ENCODE measurements at regions not wholly inside any gene's neighbourhood (a gene's known extent, or its start where the extent isn't known, plus 50 kb on each side); places are given as distances from the start of the nearest gene placed in this dataset.

GRCh38 chr4:120155287-120155686 lies 88.6 kb upstream of the MAD2L1 start:
- CTCF ChIA-PET = interaction anchor here (0.6 to 1.9 kb wide), 28 partner anchors 9 to 1153 kb away, joined by 3 to 11 read pairs (median 4); no protein-coding TSS in a partner anchor
- H3K4me2 ChIP-seq = no peak overlapping the region
- no peaks in the 10 kb centered on the region for H3F3A ChIP-seq (replicated peaks; ENCODE audit: insufficient read depth)
- H3K27me3 ChIP-seq (ENCODE audit: insufficient read depth) = no peaks in the 10 kb centered on the region; the same call in 1 of the 2 replicates
- H2AFZ ChIP-seq (ENCODE audit: low read depth) = no peak overlapping the region
- H4K20me1 ChIP-seq (ENCODE audit: insufficient read depth) = no peaks in the 10 kb centered on the region
- H3K79me2 ChIP-seq (ENCODE audit: insufficient read depth) = no peaks in the 10 kb centered on the region
- H3K9ac ChIP-seq = no peak overlapping the region
- H3K4me1 ChIP-seq (ENCODE audit: control insufficient read depth in 1 of 2, insufficient read depth in 2 of 2, low read depth in 1 of 2, low read length in 1 of 2) = no peaks in the 10 kb centered on the region
- H3K9me2 ChIP-seq = no peaks in the 10 kb centered on the region
- DNase-seq = no peak
- no peak overlapping the region for H3K27ac ChIP-seq (ENCODE audit: low read depth in 2 of 2, low read length in 1 of 2)
- H3K4me3 ChIP-seq (ENCODE audit: low read depth in 2 of 2, low read length in 1 of 2) = no peak overlapping the region
- H3K36me3 ChIP-seq (replicated peaks in 1 of 2; ENCODE audit: control insufficient read depth in 1 of 2, insufficient read depth in 2 of 2, low read length in 1 of 2) = no peaks in the 10 kb centered on the region
- POLR2A ChIA-PET = no interaction called here
- H3K9me3 ChIP-seq = no peaks in the 10 kb centered on the region
- WGBS (ENCODE audit: low lambda C conversion rate) = 35% methylated on average over 3 of the region's 3 CpGs
- TF ChIP-seq IRF3 (IDR thresholded peaks at IDR 0.05; ENCODE audit: low read depth, low read length) = no peak
- TF ChIP-seq MAX (IDR thresholded peaks at IDR 0.05; ENCODE audit: low read depth) = no peak
- TF ChIP-seq YY1 (IDR thresholded peaks at IDR 0.05; ENCODE audit: low read depth) = no peak
- no peak for TF ChIP-seq CTCF (IDR thresholded peaks at IDR 0.05)
- TF ChIP-seq RFX5 (IDR thresholded peaks at IDR 0.05; ENCODE audit: low read length) = no peak
- TF ChIP-seq EZH2phosphoT487 (IDR thresholded peaks at IDR 0.05; ENCODE audit: borderline replicate concordance, low read depth) = no peak
- no peak for TF ChIP-seq MEF2A (IDR thresholded peaks at IDR 0.05; ENCODE audit: borderline replicate concordance, low read depth)
- TF ChIP-seq SMC3 (IDR thresholded peaks at IDR 0.05; ENCODE audit: low read depth, low read length) = no peak
- TF ChIP-seq FOXM1 (IDR thresholded peaks at IDR 0.05; ENCODE audit: low read depth) = no peak
- no peak for TF ChIP-seq GABPA (IDR thresholded peaks at IDR 0.05; ENCODE audit: low read depth)
- TF ChIP-seq TAF1 (IDR thresholded peaks at IDR 0.05; ENCODE audit: borderline replicate concordance, low read depth, low read length) = no peak
- no peak for TF ChIP-seq NRF1 (IDR thresholded peaks at IDR 0.05; ENCODE audit: low read depth, low read length)
- no peak for TF ChIP-seq RAD21 (IDR thresholded peaks at IDR 0.05; ENCODE audit: low read length)
- TF ChIP-seq JUND (IDR thresholded peaks at IDR 0.05) = no peak

GRCh38 chr4:120144634-120145033 lies 78.0 kb upstream of the MAD2L1 start:
- no peaks in the 10 kb centered on the region for H3K36me3 ChIP-seq (replicated peaks in 1 of 2; ENCODE audit: control insufficient read depth in 1 of 2, insufficient read depth in 2 of 2, low read length in 1 of 2)
- no peaks in the 10 kb centered on the region for H3K27me3 ChIP-seq (ENCODE audit: insufficient read depth)
- no peak overlapping the region for H3K27ac ChIP-seq (ENCODE audit: low read depth in 2 of 2, low read length in 1 of 2)
- WGBS (ENCODE audit: low lambda C conversion rate) = 50% methylated on average over 3 of the region's 3 CpGs
- no peak overlapping the region for H3K4me2 ChIP-seq
- no peaks in the 10 kb centered on the region for H3K9me3 ChIP-seq
- ChIA-PET POLR2A (no interaction called here), CTCF (interaction anchor here (2.7 kb wide), 1 partner anchor 10 kb away, joined by 8 read pairs; no protein-coding TSS in a partner anchor)
- no peaks in the 10 kb centered on the region for H4K20me1 ChIP-seq (ENCODE audit: insufficient read depth)
- no peaks in the 10 kb centered on the region for H3K4me1 ChIP-seq (ENCODE audit: control insufficient read depth in 1 of 2, insufficient read depth in 2 of 2, low read depth in 1 of 2, low read length in 1 of 2)
- H3F3A ChIP-seq (replicated peaks; ENCODE audit: insufficient read depth) = no peaks in the 10 kb centered on the region
- H3K79me2 ChIP-seq (ENCODE audit: insufficient read depth) = no peaks in the 10 kb centered on the region
- no peak overlapping the region for H3K4me3 ChIP-seq (ENCODE audit: low read depth in 2 of 2, low read length in 1 of 2)
- no peaks in the 10 kb centered on the region for H3K9me2 ChIP-seq
- no peak for DNase-seq
- no peak overlapping the region for H3K9ac ChIP-seq
- no peak overlapping the region for H2AFZ ChIP-seq (ENCODE audit: low read depth)
- TF ChIP-seq TEAD4 (IDR thresholded peaks at IDR 0.05; ENCODE audit: borderline replicate concordance, insufficient read depth) = no peak
- TF ChIP-seq CHD2 (IDR thresholded peaks at IDR 0.05; ENCODE audit: low read length, partially characterized antibody) = no peak
- TF ChIP-seq TCF12 (IDR thresholded peaks at IDR 0.05) = no peak
- no peak for TF ChIP-seq NFIC (IDR thresholded peaks at IDR 0.05; ENCODE audit: borderline replicate concordance)
- no peak for TF ChIP-seq RFX5 (IDR thresholded peaks at IDR 0.05; ENCODE audit: low read length)
- TF ChIP-seq PBX3 (IDR thresholded peaks at IDR 0.05) = no peak
- no peak for TF ChIP-seq ELF1 (IDR thresholded peaks at IDR 0.05)
- no peak for TF ChIP-seq FOSL2 (IDR thresholded peaks at IDR 0.05; ENCODE audit: borderline replicate concordance, low read depth)
- TF ChIP-seq RCOR1 (IDR thresholded peaks at IDR 0.05; ENCODE audit: low read length) = no peak
- no peak for TF ChIP-seq JUND (IDR thresholded peaks at IDR 0.05)
- no peak for TF ChIP-seq POLR2AphosphoS5 (IDR thresholded peaks at IDR 0.05; ENCODE audit: low read depth, low read length)
- TF ChIP-seq GABPA (IDR thresholded peaks at IDR 0.05; ENCODE audit: low read depth) = no peak
- TF ChIP-seq FOXM1 (IDR thresholded peaks at IDR 0.05; ENCODE audit: low read depth) = no peak
- no peak for TF ChIP-seq SIN3A (IDR thresholded peaks at IDR 0.05; ENCODE audit: borderline replicate concordance, low read depth, low read length)
